ENCODE measurements at regions not wholly inside any gene's neighbourhood (a gene's known extent, or its start where the extent isn't known, plus 50 kb on each side); places are given as distances from the start of the nearest gene placed in this dataset.

DNA sequence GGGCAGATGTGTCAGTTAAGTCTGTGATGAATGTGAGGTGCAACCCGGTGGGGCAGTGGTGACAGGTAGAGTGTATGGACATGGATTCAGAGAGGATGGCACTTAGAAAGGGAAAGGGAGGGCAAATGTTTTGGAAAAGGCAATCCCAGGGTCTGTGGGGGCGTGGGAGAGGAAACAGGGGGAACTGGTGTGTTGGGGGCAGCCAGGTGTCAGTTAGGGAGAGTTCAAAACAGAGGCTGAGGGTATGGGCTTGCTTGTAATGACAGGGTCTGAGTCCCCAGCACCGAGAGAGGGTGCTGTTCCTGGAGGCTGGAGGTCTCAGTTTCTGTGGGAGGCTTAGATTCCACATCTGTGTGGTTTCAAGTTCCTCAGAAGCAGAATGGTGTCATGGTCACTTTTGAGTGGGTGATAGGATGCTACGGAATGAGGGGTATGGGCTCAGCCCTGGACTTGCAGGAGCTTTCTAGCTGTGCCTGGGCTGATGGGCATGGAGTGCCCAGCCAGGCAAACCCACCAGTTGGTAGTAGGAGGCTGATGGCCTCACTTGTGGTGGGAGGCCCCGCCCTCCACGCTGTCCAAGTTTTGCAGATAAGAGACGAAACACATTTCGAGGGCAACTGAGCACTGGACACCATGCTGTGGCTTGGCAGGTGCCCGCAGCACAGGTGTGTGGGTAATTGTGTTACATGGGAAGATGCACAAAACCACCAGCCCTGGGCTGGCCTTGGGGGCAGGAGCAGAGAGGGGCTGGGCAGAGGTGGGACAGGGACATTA, 209.4 kb downstream of the RPLP1 start:
- Histone ChIP-seq H3K9me2 (replicated peaks; ENCODE audit: insufficient read depth, low read length) (no peaks in the 10 kb centered on the region), H3K36me3 (replicated peaks; ENCODE audit: insufficient read depth, low read length) (no peaks in the 10 kb centered on the region), H3K4me2 (ENCODE audit: low read depth, low read length) (no peak overlapping the region), H3K9me3 (replicated peaks; ENCODE audit: insufficient read depth, low read length) (no peaks in the 10 kb centered on the region), H3K9ac (ENCODE audit: low read length) (no peak overlapping the region), H3K79me2 (ENCODE audit: low read length) (no peaks in the 10 kb centered on the region), H3K27me3 (replicated peaks; ENCODE audit: insufficient read depth, low read length) (no peaks in the 10 kb centered on the region), H4K20me1 (ENCODE audit: insufficient read depth, low read length) (no peaks in the 10 kb centered on the region), H3K4me1 (ENCODE audit: low read length) (peaks cover 11% of the 10 kb centered on the region), H2AFZ (ENCODE audit: low read length) (no peak overlapping the region), H3F3A (ENCODE audit: insufficient read depth, low read length) (peaks cover 8% of the 10 kb centered on the region; the same call in 1 of the 2 replicates), H3K4me3 (ENCODE audit: low read length) (no peak overlapping the region), H3K27ac (ENCODE audit: low read length) (no peak overlapping the region)
- DNase-seq = no peak
- TF ChIP-seq, protein P1, sequence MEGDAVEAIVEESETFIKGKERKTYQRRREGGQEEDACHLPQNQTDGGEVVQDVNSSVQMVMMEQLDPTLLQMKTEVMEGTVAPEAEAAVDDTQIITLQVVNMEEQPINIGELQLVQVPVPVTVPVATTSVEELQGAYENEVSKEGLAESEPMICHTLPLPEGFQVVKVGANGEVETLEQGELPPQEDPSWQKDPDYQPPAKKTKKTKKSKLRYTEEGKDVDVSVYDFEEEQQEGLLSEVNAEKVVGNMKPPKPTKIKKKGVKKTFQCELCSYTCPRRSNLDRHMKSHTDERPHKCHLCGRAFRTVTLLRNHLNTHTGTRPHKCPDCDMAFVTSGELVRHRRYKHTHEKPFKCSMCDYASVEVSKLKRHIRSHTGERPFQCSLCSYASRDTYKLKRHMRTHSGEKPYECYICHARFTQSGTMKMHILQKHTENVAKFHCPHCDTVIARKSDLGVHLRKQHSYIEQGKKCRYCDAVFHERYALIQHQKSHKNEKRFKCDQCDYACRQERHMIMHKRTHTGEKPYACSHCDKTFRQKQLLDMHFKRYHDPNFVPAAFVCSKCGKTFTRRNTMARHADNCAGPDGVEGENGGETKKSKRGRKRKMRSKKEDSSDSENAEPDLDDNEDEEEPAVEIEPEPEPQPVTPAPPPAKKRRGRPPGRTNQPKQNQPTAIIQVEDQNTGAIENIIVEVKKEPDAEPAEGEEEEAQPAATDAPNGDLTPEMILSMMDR (IDR thresholded peaks at IDR 0.05; ENCODE audit: low read length) = no peak
- TF ChIP-seq EZH2phosphoT487 (IDR thresholded peaks at IDR 0.05; ENCODE audit: low read length) (no peak), EZH2 (optimal IDR thresholded peaks at IDR 0.05; ENCODE audit: low read depth, low read length) (no peak)

DNA sequence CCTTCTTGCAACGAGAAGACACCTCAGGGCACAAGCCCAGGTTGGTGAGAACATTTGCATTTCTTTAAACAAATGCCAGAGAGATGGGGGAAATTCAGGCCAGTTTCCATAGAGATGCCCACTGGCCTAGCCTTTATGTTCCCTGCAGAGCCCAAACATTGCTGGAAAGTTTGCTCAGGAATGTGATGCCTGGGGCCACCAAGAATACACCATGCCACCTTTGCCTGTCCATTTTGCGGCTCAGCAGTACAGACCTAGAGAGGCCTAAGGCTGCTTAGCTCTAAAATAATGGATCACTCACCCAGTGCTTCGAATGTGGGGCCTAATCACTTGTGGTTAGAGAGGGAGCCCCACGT, 210.0 kb downstream of the RPLP1 start:
- Histone ChIP-seq H2AFZ (ENCODE audit: low read length) (no peak overlapping the region), H3K4me2 (ENCODE audit: low read depth, low read length) (no peak overlapping the region), H3K36me3 (replicated peaks; ENCODE audit: insufficient read depth, low read length) (no peaks in the 10 kb centered on the region), H3K9me3 (replicated peaks; ENCODE audit: insufficient read depth, low read length) (no peaks in the 10 kb centered on the region), H3K9ac (ENCODE audit: low read length) (no peak overlapping the region), H3K79me2 (ENCODE audit: low read length) (no peaks in the 10 kb centered on the region), H4K20me1 (ENCODE audit: insufficient read depth, low read length) (no peaks in the 10 kb centered on the region), H3K4me1 (ENCODE audit: low read length) (peaks cover 14% of the 10 kb centered on the region), H3K9me2 (replicated peaks; ENCODE audit: insufficient read depth, low read length) (no peaks in the 10 kb centered on the region), H3K4me3 (ENCODE audit: low read length) (no peak overlapping the region), H3F3A (ENCODE audit: insufficient read depth, low read length) (peaks cover 11% of the 10 kb centered on the region; the same call in 1 of the 2 replicates), H3K27ac (ENCODE audit: low read length) (no peak overlapping the region), H3K27me3 (replicated peaks; ENCODE audit: insufficient read depth, low read length) (no peaks in the 10 kb centered on the region)
- TF ChIP-seq, protein P1 (IDR thresholded peaks at IDR 0.05; ENCODE audit: low read length) = no peak
- TF ChIP-seq EZH2 (optimal IDR thresholded peaks at IDR 0.05; ENCODE audit: low read depth, low read length) (no peak), EZH2phosphoT487 (IDR thresholded peaks at IDR 0.05; ENCODE audit: low read length) (no peak)
- no peak for DNase-seq

DNA sequence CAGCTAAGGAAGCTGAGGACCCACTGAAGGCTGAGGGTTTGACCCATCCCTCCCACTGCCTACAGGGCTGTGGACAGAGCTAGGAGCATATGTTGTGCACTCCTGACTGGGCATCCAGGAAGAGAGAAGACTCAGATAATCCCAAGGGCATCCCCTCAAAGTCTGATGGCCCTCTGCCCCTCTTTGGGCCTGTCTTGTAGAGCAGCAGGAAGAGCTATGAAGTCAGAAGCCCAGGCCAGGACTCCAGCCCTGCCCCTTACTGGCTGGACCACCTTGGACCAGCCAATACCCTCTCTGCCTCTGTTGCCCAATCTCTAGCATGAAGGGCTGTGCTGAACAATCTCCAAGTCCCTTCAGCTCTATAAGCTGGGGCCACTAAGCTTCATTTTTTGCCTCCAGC, 210.8 kb downstream of the RPLP1 start:
- TF ChIP-seq EZH2phosphoT487 (IDR thresholded peaks at IDR 0.05; ENCODE audit: low read length) (no peak), EZH2 (optimal IDR thresholded peaks at IDR 0.05; ENCODE audit: low read depth, low read length) (no peak)
- TF ChIP-seq, protein P1 (IDR thresholded peaks at IDR 0.05; ENCODE audit: low read length) = no peak
- no peaks in the 10 kb centered on the region for H4K20me1 ChIP-seq (ENCODE audit: insufficient read depth, low read length)
- H3K4me3 ChIP-seq (ENCODE audit: low read length) = no peak overlapping the region
- no peak overlapping the region for H3K4me2 ChIP-seq (ENCODE audit: low read depth, low read length)
- no peak overlapping the region for H3K27ac ChIP-seq (ENCODE audit: low read length)
- no peaks in the 10 kb centered on the region for H3K9me2 ChIP-seq (replicated peaks; ENCODE audit: insufficient read depth, low read length)
- no peaks in the 10 kb centered on the region for H3K36me3 ChIP-seq (replicated peaks; ENCODE audit: insufficient read depth, low read length)
- no peak for DNase-seq
- no peaks in the 10 kb centered on the region for H3K9me3 ChIP-seq (replicated peaks; ENCODE audit: insufficient read depth, low read length)
- peaks cover 23% of the 10 kb centered on the region for H3K4me1 ChIP-seq (ENCODE audit: low read length)
- H3K27me3 ChIP-seq (replicated peaks; ENCODE audit: insufficient read depth, low read length) = no peaks in the 10 kb centered on the region
- no peaks in the 10 kb centered on the region for H3K79me2 ChIP-seq (ENCODE audit: low read length)
- no peak overlapping the region for H2AFZ ChIP-seq (ENCODE audit: low read length)
- no peak overlapping the region for H3K9ac ChIP-seq (ENCODE audit: low read length)
- H3F3A ChIP-seq (ENCODE audit: insufficient read depth, low read length) = peaks cover 19% of the 10 kb centered on the region

All from MM.1S (cell line).